NCI-H1092 (cell line): ENCODE measurements at regions not wholly inside any gene's neighbourhood (a gene's known extent, or its start where the extent isn't known, plus 50 kb on each side); places are given as distances from the start of the nearest gene placed in this dataset.
"Not testable (repeated sequence)": the region's sequence is repeated elsewhere in the genome, so short reads cannot be mapped to it uniquely, and the experiment has no call there.

Source experiments
- DNase-seq: peaks from one replicate; lab custom pipeline; 2025; lab: John Stamatoyannopoulos, UW

- no peak for DNase-seq
Observed at GRCh38 chr1:222240536-222241181, 307.2 kb downstream of the HHIPL2 start.

DNA sequence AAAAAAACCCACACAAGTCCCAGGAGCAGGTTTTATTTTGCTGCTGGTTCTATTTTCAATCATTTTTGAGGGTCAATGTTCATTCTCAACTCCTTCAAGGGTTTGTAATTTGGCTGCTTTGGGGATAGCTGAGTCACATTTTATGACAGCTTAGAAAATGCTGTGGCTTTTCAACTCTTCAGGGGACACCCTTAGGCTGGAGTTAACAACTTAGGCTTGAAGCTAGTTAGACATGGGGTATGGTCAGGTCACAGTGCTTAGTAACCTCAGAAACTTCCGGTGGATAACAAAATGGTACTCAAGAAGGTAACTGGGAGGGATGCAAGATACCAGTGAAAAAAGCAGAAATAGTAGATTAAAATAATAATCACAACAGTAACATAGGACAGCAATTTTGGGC, 308.8 kb downstream of the HHIPL2 start:
- DNase-seq = no peak

- no peak for DNase-seq
Observed at GRCh38 chr1:222234351-222234750, 313.6 kb downstream of the HHIPL2 start.

DNA sequence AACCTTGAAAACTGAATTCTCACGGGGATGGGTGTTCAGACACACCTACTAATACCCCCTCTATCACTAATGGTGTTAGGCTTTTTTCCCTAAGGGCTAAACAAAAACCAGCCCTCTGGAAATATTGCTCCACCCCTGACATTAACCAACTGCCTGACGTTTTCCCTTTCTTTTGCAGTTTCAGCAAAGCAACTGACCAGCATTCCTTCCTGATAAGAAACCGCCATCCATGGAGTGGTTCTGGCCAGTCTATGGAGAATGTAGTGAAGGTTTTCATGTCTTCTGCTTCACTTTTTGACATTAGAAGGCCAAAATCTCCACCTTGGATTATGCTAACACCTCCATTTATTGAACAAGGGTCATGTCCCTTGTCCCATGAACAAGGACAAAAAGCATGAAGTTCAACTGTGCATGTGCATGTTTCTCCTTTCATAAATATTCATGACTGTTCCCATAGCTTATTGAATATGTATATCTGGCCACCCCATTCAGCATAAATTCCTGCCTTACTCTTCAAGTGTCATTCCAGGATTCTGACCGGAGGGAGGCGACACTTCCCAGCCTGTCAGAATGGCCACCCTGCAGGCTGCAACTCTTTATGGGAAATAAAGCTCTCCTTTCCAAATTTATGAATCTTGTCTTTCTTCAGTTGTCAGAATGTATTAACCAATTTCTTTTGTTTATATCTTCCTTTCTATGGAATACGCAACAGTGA, 314.3 kb downstream of the HHIPL2 start:
- DNase-seq = no peak

DNA sequence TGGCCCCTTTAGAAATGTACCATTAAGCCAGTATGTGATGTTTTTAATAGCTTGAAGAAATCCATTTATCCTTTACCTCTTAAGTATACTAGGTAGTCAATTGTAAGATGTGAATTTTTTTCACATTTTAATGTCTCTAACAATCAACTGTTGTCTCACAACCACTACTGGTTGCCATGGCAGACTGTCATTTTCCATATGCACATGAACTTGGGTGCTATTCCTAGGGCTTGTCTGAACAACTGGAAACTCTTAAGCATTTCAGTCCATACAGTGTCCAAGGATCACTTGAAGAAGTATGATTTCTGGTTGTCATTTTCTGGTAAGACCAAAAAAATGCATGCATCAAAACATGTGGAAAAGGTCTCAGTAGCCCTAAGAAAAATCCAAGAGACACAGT, 315.1 kb downstream of the HHIPL2 start:
- no peak for DNase-seq

GRCh38 chr1:222229672-222230312, 318.1 kb downstream of the HHIPL2 start:
- DNase-seq = no peak

DNA sequence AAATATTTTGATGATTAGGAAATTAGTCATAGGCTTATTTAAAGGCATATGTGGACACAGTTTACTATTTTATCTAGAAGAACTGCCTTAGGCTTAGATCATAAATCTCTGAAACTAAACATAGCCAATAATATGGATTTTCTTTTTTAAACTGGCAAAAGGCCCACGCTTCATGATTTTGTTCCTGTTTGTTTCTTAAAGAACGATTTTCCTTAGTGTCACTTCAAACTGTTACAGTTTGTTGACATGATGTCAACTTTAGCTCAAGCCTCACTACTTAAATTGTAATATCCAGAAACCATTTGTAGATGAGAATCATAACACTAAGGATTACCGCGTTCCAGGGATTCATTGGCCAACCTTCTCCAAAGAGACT, 322.6 kb downstream of the HHIPL2 start:
- DNase-seq = no peak

DNA sequence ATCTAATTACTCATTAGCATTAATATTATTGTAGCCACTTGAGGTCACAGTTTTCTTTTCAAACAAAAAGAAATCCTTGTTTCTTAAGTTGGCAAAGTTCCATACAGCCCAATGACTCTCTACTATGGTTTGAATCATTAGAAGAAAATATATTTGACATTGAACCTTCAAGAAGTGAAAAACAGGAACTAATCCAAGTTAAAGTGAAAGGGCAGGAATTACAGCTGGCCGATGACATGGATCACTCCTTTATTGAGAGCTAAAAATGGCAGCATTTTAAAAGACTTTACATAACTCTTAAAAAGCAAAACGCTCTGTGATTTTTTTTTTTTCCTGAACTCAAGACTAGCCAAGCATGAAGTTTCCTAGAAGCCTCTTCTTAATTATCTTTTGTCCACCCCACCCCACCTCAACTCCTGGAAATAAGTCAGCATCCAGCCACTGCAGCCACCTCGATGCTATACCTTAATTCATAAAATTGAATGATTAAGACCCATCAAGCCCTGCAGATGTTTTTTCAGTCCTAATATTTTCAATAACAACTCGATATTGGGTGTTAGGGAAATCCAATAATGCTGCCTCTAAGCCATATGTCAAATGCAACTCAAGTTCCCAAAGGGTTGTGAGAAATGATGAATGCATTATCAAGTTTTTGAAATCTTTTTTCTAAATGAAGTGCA, 323.1 kb downstream of the HHIPL2 start:
- no peak for DNase-seq

- DNase-seq = no peak
Observed at GRCh38 chr1:222224156-222224555, 323.7 kb downstream of the HHIPL2 start.

DNA sequence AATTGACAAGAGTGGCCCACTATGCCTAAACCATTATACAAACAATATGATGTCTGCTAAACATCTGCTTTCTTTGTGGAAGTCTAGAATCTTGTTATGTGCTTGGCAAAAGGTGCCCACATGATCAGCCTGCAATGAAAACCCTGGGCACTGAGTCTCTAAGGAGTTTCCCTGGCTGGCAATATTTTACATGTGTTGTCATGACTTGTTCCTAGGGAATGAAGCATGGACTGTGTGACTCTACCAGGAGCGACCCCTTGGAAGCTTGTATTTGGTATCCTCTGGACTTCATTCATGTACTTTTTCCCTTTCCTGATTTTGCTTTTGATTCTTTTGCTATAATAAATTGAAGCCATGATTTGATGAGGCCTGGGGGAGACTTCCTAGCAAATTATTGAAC, 324.9 kb downstream of the HHIPL2 start:
- no peak for DNase-seq

DNA sequence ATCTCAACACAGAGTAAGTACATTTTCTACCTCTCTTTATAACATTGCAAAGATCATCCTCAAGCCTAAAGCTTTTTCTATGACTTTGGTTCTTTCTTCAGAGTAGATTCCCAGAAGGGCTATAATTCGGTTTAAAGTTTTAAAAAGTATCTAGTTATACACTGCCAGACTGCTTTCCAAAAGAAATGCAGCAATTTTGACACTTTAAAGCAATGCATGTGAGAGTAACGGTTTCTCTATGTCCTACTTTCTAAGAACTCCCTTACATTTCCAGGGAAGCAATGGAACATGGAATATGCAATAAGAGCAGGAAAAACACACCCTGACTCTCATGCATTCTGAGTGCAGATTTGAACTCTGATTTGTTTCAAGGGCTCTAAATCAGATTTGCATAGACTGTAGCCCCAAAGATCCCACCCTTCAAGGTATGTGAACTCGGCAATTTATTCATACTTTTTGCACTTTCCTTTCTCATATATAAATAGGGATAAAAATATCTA, 331.6 kb downstream of the HHIPL2 start:
- no peak for DNase-seq

- DNase-seq = no peak
Observed at GRCh38 chr1:222210776-222211175, 337.1 kb downstream of the HHIPL2 start.

DNA sequence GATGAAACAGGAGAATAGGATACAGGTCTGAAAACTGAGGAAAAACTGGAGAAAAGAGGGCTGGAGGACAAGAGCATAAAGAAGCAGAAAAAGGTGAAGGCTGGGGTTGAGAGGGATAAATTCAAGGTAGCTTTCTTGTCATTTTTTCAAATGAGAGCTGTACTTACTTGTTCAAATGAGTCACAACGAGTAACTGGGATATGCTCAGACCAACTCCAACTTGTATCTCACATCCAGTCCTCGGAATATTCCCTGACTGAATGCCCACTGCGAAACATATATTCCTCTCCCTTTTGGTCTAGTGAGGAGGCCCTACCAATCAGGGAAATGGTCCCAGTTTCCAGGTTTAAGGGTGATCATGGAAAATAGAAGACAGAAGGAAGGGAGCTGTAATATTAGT, 343.4 kb downstream of the HHIPL2 start:
- DNase-seq = no peak

DNA sequence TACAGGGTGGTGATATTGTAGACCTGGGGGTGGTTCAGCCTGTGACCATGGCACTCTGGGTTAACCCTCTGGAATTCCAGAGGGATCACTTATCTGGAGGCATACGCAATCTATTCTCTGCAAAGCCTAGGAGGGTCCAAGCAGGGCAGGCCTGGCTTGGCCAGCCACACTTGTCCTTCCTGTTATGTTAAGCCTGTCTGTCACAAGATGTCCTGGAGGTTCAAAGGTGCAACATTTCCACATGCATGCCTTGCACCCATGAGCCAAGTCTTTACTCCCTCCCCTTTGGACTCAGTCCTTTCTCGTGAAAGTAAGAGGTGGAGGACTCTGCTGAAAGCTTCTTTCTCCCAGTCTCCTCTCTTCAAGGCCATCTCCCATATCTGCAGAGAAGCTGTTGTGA, 345.1 kb downstream of the HHIPL2 start:
- no peak for DNase-seq

DNA sequence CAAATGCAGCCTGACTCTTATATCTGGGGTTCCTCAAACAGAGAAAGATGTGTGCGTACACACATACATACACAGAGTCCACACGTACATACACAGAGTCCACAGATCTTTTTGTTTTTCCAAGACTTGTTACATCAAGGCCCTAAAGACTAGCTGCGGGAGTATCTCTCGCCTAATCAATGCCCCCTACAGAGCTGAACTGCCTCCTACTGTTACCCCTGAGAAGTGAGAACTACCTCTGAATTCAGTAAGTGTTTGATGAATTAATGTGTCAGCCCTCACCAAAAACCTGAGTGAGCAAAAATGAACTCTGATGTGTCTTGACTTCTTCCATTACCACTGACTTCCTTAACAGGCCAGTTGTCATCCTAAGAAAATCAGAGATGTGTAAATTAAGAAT, 351.2 kb downstream of the HHIPL2 start:
- DNase-seq = no peak

- DNase-seq = no peak
Observed at GRCh38 chr1:222196288-222196687, 351.6 kb downstream of the HHIPL2 start.

GRCh38 chr1:222195857-222196256, 352.0 kb downstream of the HHIPL2 start:
- DNase-seq = no peak

GRCh38 chr1:222189218-222189617, 358.7 kb downstream of the HHIPL2 start:
- no peak for DNase-seq

DNA sequence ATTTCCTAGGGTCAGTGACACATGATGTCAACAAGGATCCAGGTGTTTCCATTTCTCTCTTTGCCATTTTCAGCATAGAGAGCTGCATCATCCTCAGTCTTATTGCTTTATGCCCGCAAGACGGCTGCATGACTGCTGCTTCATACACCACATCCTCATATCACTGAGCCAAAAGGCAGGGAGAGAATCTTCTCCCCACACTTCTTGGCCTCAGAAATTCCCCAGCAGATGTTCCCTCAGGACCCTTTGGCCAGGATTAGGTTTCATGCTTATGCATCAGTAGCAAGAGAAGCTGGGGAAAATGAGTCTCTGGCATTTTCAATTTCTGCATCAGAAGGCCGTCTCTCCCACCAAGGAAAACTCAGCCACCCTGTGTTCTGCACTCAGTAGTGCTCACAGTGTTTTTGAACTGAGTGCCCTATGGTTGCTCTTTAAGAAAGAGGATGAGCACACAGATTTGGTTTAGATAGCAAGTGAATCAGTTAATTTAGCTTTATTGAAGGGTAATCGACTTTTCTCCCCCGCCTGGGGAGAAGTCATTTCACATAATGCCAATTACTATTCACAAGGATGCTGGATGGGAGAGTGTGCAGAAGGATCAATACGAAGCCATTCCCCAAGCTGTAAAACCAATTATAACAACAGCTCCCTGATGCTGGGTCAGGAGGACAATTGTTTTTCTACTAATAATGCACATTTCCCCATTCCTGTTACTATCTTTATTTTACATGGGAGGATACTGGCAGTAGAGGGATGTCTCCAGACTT, 360.2 kb downstream of the HHIPL2 start:
- DNase-seq = no peak

DNA sequence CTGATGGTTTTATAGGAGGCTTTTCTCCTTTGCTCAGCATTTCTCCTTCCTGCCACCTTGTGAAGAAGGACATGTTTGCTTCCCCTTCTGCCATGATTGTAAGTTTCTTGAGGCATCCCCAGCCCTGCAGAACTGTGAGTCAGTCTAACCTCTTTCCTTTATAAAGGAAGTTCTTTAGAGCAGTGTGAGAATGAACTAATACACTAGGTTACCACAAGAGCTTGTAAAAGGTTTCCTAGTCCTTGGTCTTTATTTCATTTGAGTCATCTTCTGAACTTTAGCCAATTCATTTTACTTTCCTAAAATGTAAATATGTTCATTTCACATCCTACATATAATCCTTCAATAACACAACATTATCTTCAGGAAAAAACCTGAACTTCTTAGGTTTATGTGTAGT, 365.3 kb downstream of the HHIPL2 start:
- DNase-seq = no peak

GRCh38 chr1:222181191-222181590, 366.7 kb downstream of the HHIPL2 start:
- no peak for DNase-seq

GRCh38 chr1:222177496-222177895, 370.4 kb downstream of the HHIPL2 start:
- not testable (repeated sequence) for DNase-seq
